Neuronal stem cell (in vitro differentiated cells): ENCODE measurements at regions not wholly inside any gene's neighbourhood (a gene's known extent, or its start where the extent isn't known, plus 50 kb on each side); places are given as distances from the start of the nearest gene placed in this dataset.
"Not testable (repeated sequence)": the region's sequence is repeated elsewhere in the genome, so short reads cannot be mapped to it uniquely, and the experiment has no call there.

ENCODE experiments used
- DNase-seq: peaks from one replicate; pipeline ENCODE4 v3.0.0-alpha.2; 2013; ENCODE audit warnings: low spot score
- H2AFZ ChIP-seq: one replicate; pipeline ENCODE4 v1.6.1; 2013; ENCODE audit warnings: mild to moderate bottlenecking, low read length, inconsistent platforms
- H2AK5ac ChIP-seq: 2 replicates; pipeline ENCODE4 v1.6.1; 2013; ENCODE audit warnings: low read depth, mild to moderate bottlenecking, inconsistent platforms, low read length, moderate library complexity, mixed read lengths
- H2BK120ac ChIP-seq: 2 replicates; pipeline ENCODE4 v1.6.1; 2013; ENCODE audit warnings: low read depth, mild to moderate bottlenecking, inconsistent platforms, low read length, moderate library complexity, mixed read lengths
- H2BK12ac ChIP-seq: one replicate; pipeline ENCODE4 v1.6.1; 2013; ENCODE audit warnings: low read length, inconsistent platforms
- H2BK15ac ChIP-seq: 2 replicates; pipeline ENCODE4 v1.6.1; 2013; ENCODE audit warnings: mild to moderate bottlenecking, low read length, inconsistent platforms, mixed read lengths
- H2BK5ac ChIP-seq: one replicate; pipeline ENCODE4 v1.6.1; 2013; ENCODE audit warnings: inconsistent platforms, mild to moderate bottlenecking, low read length, moderate library complexity
- H3K14ac ChIP-seq: one replicate; pipeline ENCODE4 v1.6.1; 2013; ENCODE audit warnings: low read length, inconsistent platforms
- H3K18ac ChIP-seq: 2 replicates; pipeline ENCODE4 v1.6.1; 2013; ENCODE audit warnings: low read length, inconsistent platforms
- H3K23ac ChIP-seq: 2 replicates; pipeline ENCODE4 v1.6.1; 2013; ENCODE audit warnings: low read depth, mild to moderate bottlenecking, mixed read lengths, low read length, inconsistent platforms; ENCODE audit not compliant: poor library complexity
- H3K27ac ChIP-seq: replicated peaks from 3 replicates; pipeline ENCODE4 v1.5.1; 2013; ENCODE audit warnings: low read length, inconsistent platforms
- H3K27me3 ChIP-seq, 3 experiments: 2 replicates each; pipeline ENCODE4 v1.6.1; 2013; ENCODE audit warnings: low read length in 3 of 3, mild to moderate bottlenecking in 2 of 3, inconsistent platforms in 1 of 3, low read depth in 1 of 3, mixed read lengths in 1 of 3, moderate library complexity in 1 of 3; ENCODE audit not compliant: control insufficient read depth in 3 of 3, insufficient read depth in 3 of 3
- H3K36me3 ChIP-seq, 2 donors: replicated peaks in 1 of 2; 2 replicates each; pipeline ENCODE4 v1.6.1; 2013; ENCODE audit warnings: low read length in 2 of 2; ENCODE audit not compliant: control insufficient read depth in 2 of 2, insufficient read depth in 2 of 2
- H3K4ac ChIP-seq: 2 replicates; pipeline ENCODE4 v1.6.1; 2013; ENCODE audit warnings: inconsistent platforms, mild to moderate bottlenecking, low read length, moderate library complexity
- H3K4me1 ChIP-seq, 2 donors: 1 replicate in 1 of 2; 2 replicates in 1 of 2; pipeline ENCODE4 v1.6.1; 2013; ENCODE audit warnings: low read length in 2 of 2, low read depth in 1 of 2; ENCODE audit not compliant: control insufficient read depth in 2 of 2, insufficient read depth in 1 of 2
- H3K4me2 ChIP-seq: one replicate; pipeline ENCODE4 v1.6.1; 2013; ENCODE audit warnings: mild to moderate bottlenecking, low read length, inconsistent platforms; ENCODE audit not compliant: insufficient read depth, poor library complexity, severe bottlenecking
- H3K4me3 ChIP-seq, 2 donors: 2 replicates each; pipeline ENCODE4 v1.5.1; 2013; ENCODE audit warnings: low read length in 2 of 2, mild to moderate bottlenecking in 2 of 2, inconsistent platforms in 1 of 2, moderate library complexity in 1 of 2
- H3K79me1 ChIP-seq: one replicate; pipeline ENCODE4 v1.6.1; 2013; ENCODE audit warnings: low read depth, mild to moderate bottlenecking, inconsistent platforms, low read length, moderate library complexity
- H3K9ac ChIP-seq: one replicate; pipeline ENCODE4 v1.6.1; 2013; ENCODE audit warnings: mild to moderate bottlenecking, low read depth, low read length, inconsistent platforms; ENCODE audit not compliant: poor library complexity
- H3K9me3 ChIP-seq, 2 donors: replicated peaks in 1 of 2; 2 replicates each; pipeline versions ENCODE3 to v1.6.1; 2013; ENCODE audit warnings: low read length in 2 of 2, mild to moderate bottlenecking in 2 of 2, inconsistent platforms in 1 of 2, low read depth in 1 of 2, mixed read lengths in 1 of 2, moderate library complexity in 1 of 2; ENCODE audit not compliant: control insufficient read depth in 2 of 2, insufficient read depth in 1 of 2
- H4K8ac ChIP-seq: one replicate; pipeline ENCODE4 v1.6.1; 2013; ENCODE audit warnings: low read depth, mild to moderate bottlenecking, inconsistent platforms, low read length, moderate library complexity
- H4K91ac ChIP-seq: one replicate; pipeline ENCODE4 v1.6.1; 2013; ENCODE audit warnings: low read length, low read depth, mild to moderate bottlenecking, inconsistent platforms; ENCODE audit not compliant: poor library complexity
- WGBS, 2 donors: extraction: QIAGEN DNeasy Blood & Tissue Kit; methylation state at CpG; one replicate each; pipeline ENCODE4 v1.1.7; 2013; ENCODE audit warnings: missing lambda C conversion rate in 2 of 2, mixed read lengths in 1 of 2; ENCODE audit not compliant: insufficient read length in 2 of 2, insufficient replicate concordance in 1 of 2; ENCODE audit errors: extremely low coverage in 2 of 2; 5-methylcytosine and 5-hydroxymethylcytosine counted together

DNA sequence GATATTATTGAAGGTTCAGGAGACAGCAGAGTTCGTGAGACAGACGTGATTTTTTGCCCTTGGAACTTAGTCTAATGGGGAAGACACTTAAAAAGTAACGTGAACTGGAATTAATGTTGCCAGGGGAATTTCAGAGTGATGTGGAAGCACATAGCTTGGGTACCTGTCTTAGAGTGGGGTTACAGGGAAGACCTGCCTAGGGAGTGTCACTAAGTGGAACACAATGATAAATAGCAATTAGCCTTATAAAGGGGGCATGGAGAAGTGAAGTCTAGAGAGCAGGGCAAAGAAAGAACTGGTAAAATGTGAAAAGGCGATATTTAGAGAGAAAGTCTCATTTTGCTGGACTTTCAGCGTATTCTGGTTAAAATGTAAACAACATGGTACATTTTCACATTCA lies 306.0 kb upstream of the TCF4 start:
- no peak overlapping the region for H3K27ac ChIP-seq
- H4K8ac ChIP-seq, result no peak overlapping the region
- H3K79me1 ChIP-seq, result no peaks in the 10 kb centered on the region
- no peak overlapping the region for H2BK15ac ChIP-seq
- DNase-seq, result no peak
- no peaks in the 10 kb centered on the region for H3K9me3 ChIP-seq
- no peak overlapping the region for H3K18ac ChIP-seq
- H2BK120ac ChIP-seq, result no peak overlapping the region
- no peak overlapping the region for H3K4me3 ChIP-seq
- no peak overlapping the region for H3K23ac ChIP-seq
- WGBS, 2 donors, result no CpG with 5 or more reads among the region's 5 CpGs
- no peak overlapping the region for H4K91ac ChIP-seq
- H2BK5ac ChIP-seq, result no peak overlapping the region
- no peak overlapping the region for H3K4me2 ChIP-seq
- H3K14ac ChIP-seq, result no peak overlapping the region
- H2AK5ac ChIP-seq, result no peak overlapping the region
- H3K4ac ChIP-seq, result no peak overlapping the region
- H3K27me3 ChIP-seq, result no peaks in the 10 kb centered on the region
- no peak overlapping the region for H2AFZ ChIP-seq
- H3K4me1 ChIP-seq, result peaks cover 0 to 2% of the 10 kb centered on the region in 2 donors
- no peak overlapping the region for H3K9ac ChIP-seq
- no peaks in the 10 kb centered on the region for H3K36me3 ChIP-seq
- no peak overlapping the region for H2BK12ac ChIP-seq

DNA sequence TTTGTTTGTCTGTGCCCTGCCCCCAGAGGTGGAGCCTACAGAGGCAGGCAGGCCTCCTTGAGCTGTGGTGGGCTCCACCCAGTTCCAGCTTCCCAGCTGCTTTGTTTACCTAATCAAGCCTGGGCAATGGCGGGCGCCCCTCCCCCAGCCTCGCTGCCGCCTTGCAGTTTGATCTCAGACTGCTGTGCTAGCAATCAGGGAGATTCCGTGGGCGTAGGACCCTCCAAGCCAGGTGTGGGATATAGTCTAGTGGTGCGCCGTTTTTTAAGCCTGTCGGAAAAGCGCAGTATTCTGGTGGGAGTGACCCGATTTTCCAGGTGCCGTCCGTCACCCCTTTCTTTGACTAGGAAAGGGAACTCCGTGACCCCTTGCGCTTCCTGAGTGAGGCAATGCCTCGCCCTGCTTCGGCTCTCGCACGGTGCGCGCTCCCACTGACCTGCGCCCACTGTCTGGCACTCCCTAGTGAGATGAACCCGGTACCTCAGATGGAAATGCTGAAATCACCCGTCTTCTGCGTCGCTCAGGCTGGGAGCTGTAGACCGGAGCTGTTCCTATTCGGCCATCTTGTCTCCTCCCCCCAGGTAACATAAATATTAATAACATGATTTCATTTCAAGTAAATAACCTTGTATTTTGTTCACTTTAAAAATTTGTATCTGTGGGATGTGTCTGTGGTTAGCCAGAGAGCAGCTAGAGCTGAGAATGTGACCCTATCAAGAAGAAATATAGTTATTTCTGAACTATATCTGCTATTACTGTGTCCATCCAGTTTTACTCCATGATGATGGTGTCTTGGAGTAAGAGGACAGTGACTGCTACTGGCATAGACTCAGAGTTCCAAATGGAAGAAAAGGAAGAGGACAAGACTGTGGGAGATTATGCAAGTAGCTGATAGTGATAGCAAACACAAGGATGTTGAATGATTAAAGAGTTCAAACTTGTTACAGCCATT lies 305.1 kb upstream of the TCF4 start:
- not testable (repeated sequence) for H2BK15ac ChIP-seq, H3K4ac ChIP-seq, H3K18ac ChIP-seq, H4K91ac ChIP-seq, H3K4me3 ChIP-seq, H2AK5ac ChIP-seq, H2BK120ac ChIP-seq, H3K9ac ChIP-seq, H3K27ac ChIP-seq, H3K14ac ChIP-seq, H3K9me3 ChIP-seq, H2BK5ac ChIP-seq, H4K8ac ChIP-seq, H3K36me3 ChIP-seq, DNase-seq, H2BK12ac ChIP-seq, H3K27me3 ChIP-seq, H3K4me2 ChIP-seq, H3K23ac ChIP-seq, H3K79me1 ChIP-seq, H3K4me1 ChIP-seq
- peak overlapping the region; percentile 37 for H2AFZ ChIP-seq
- WGBS, 2 donors, result no CpG with 5 or more reads among the region's 28 CpGs

DNA sequence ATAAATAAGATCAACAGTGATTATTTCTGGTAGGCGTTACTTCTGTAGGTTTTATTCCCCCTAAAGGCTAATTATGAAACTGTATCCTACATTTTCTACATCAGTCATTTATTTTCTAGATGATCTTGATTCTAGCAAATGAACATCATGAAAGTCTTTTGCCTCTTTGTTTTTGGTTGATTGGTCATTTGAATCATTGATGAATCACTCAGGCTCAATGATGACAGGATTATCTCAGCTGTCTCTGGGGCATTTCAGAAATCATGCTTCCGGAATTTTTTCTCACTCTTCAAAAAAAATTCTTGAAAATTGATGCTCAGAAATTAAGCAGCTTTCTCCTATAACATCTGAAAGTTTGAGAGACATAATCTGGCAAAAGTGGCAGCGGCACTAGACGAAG lies 298.9 kb upstream of the TCF4 start:
- DNase-seq, result no peak

DNA sequence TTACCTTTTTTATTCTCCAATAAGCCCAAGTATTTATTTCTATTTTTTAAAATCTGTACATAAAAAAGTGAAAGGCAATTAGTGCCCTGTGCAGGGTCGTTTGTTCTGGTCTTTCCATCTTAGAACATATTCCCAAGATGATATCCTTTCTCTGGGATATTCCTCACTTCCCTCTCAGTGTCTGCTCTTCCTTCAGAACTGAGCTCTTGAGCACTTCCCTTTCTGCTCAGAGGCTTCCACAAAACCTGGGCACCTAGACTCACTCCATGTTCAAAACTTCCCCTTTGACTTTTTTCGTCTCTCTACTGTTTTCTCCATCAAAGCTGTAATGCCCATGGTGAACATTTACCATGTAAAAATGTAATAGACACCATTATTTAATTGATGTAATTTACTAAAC lies 296.5 kb upstream of the TCF4 start:
- Histone ChIP-seq H3K27me3 (no peaks in the 10 kb centered on the region), H3K4me1 (no peaks in the 10 kb centered on the region), H3K79me1 (no peaks in the 10 kb centered on the region), H2BK12ac (no peak overlapping the region), H2BK5ac (no peak overlapping the region), H2AK5ac (no peak overlapping the region), H3K4ac (no peak overlapping the region), H3K4me2 (no peak overlapping the region), H2AFZ (no peak overlapping the region), H2BK120ac (no peak overlapping the region), H3K9ac (no peak overlapping the region), H3K23ac (no peak overlapping the region), H3K27ac (no peak overlapping the region), H3K14ac (no peak overlapping the region), H3K4me3 (no peak overlapping the region), H4K91ac (no peak overlapping the region), H3K18ac (no peak overlapping the region), H2BK15ac (no peak overlapping the region), H4K8ac (no peak overlapping the region), H3K36me3 (no peaks in the 10 kb centered on the region), H3K9me3 (no peaks in the 10 kb centered on the region)
- DNase-seq, result no peak
- no CpG with 5 or more reads among the region's 2 CpGs for WGBS, 2 donors

More for the DNA sequence above, 298.9 kb upstream of the TCF4 start:
- Histone ChIP-seq H4K91ac (no peak overlapping the region), H3K4me2 (no peak overlapping the region), H4K8ac (no peak overlapping the region), H3K4me1 (no peaks in the 10 kb centered on the region), H3K14ac (no peak overlapping the region), H3K36me3 (no peaks in the 10 kb centered on the region), H3K4me3 (no peak overlapping the region), H2BK5ac (no peak overlapping the region), H3K79me1 (no peaks in the 10 kb centered on the region), H2AFZ (no peak overlapping the region), H3K9ac (no peak overlapping the region), H3K18ac (no peak overlapping the region), H3K9me3 (no peaks in the 10 kb centered on the region), H2BK12ac (no peak overlapping the region), H2BK15ac (no peak overlapping the region), H3K23ac (no peak overlapping the region), H2AK5ac (no peak overlapping the region), H2BK120ac (no peak overlapping the region), H3K27me3 (no peaks in the 10 kb centered on the region), H3K4ac (no peak overlapping the region), H3K27ac (no peak overlapping the region)
- no CpG with 5 or more reads among the region's 4 CpGs for WGBS, 2 donors
